Activated CD8-positive, alpha-beta memory T cell treated with anti-CD3 and anti-CD28 coated beads for 4 hours (primary cell): ENCODE measurements at regions not wholly inside any gene's neighbourhood (a gene's known extent, or its start where the extent isn't known, plus 50 kb on each side); places are given as distances from the start of the nearest gene placed in this dataset.
A peak's percentile ranks its signal among the peaks of the same experiment; 100 is the strongest.
"Not testable (repeated sequence)": the region's sequence is repeated elsewhere in the genome, so short reads cannot be mapped to it uniquely, and the experiment has no call there.

ENCODE experiments used
- DNase-seq, 2 donors: peaks; one replicate each; pipeline ENCODE4 v3.0.0-alpha.2; 2020; ENCODE audit warnings: low read depth in 2 of 2

DNA sequence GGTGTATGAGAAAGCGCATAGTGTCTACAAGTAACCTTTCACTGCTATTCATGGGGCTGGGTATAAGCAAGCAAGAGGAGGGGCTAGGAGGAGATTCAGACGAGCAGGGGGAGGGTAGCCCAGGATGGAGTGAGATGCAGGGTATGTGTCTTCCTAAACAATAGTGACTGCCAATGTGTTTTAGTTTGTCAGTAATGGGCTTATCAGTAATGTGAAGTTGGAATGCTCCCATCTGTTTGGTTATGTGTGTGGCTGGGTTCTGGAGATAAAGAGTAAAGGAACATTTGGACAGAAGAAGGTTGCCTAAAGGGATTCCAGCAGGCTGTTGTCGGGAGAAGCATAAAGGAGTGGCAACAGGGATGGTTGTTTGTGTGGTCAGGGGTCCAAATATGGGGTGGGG, 62.7 kb upstream of the EZR start:
- not testable (repeated sequence) for DNase-seq

DNA sequence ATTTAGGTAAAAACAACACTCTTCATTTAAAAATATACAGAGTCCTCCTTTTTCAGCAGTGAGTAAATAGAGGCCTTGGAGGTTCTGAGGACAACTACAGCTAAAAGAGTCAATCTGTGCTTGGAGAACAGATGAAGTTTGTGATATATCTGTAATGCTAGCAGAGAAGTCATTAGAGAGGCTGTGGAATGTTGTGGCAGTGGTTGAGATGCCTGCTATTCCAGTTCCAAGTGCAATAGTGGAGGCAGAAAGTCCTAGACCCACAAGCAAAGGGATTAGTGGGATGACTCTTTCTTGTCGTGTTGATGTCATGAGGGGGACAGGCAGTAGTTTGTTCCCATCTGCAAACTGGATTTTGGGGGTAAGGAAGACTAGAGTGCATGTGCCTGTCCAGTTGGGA, 62.1 kb upstream of the EZR start:
- DNase-seq: not testable (repeated sequence)

DNA sequence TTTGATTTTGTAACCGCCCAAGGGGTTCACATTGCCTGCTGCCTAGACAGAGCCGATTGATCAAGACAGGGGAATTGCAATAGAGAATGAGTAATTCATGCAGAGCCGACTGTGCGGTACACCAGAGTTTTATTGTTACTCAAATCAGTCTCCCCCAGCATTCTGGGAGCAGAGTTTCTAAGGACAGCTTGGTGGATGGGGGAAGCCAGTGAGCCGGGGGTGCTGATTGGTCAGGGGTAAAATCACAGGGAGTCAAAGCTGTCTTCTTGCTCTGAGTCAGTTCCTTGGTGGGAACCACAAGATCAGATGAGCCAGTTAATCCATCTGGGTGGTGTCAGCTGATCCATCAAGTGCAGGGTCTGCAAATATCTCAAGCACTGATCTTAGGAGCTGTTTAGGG, 60.0 kb upstream of the EZR start:
- DNase-seq: no peak

DNA sequence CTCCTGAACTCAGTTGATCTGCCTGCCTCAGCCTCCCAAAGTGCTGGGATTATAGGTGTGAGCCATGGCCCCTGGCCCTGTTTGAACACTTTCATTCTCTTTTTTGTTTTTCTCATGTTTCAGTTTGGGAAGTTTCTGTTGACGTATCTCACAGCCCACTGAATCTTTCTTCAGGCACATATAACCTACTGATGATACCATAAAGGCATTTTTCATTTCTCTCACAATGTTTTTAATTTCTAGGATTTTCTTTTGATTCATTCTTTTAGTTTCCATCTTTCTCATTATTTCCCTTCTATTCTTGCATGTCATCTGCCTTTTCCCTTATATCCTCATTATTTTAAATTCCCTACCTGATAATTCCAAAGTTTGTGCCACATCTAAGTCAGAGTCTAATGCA, 58.5 kb upstream of the EZR start:
- DNase-seq: no peak

DNA sequence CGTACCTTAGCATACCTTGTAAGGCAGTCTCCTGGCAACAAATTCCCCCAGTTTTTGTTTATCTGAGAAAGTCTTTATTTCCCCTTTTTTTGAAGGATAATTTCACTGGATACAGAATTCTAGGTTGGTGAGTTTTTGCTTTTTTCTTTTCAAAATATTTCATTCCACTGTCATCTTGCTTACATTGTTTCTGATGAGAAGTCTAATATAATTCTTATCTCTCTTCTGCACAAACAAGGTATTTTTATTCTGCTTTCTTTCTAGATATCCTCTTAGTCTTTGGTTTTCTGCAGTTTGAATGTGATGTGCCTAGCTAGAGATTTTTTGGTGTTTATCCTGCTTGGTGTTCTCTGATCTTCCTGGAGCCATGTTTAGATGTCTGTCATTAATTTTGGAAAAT, 57.7 kb upstream of the EZR start:
- DNase-seq: no peak

DNA sequence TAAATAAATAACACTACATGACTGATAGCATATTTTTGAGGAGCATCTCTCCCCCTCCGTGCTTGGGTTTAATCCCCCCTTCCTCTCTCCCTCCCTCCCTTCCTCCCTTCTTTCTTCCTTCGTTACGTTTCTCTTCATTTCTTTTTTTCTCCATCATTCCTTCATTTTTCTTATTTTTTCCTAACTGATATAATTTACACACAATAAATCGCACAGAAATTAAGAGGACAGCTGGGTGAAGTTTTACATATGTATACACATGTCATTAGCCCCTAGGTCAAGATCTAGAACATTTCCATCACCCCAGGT, 51.4 kb upstream of the EZR start:
- no peak for DNase-seq

DNA sequence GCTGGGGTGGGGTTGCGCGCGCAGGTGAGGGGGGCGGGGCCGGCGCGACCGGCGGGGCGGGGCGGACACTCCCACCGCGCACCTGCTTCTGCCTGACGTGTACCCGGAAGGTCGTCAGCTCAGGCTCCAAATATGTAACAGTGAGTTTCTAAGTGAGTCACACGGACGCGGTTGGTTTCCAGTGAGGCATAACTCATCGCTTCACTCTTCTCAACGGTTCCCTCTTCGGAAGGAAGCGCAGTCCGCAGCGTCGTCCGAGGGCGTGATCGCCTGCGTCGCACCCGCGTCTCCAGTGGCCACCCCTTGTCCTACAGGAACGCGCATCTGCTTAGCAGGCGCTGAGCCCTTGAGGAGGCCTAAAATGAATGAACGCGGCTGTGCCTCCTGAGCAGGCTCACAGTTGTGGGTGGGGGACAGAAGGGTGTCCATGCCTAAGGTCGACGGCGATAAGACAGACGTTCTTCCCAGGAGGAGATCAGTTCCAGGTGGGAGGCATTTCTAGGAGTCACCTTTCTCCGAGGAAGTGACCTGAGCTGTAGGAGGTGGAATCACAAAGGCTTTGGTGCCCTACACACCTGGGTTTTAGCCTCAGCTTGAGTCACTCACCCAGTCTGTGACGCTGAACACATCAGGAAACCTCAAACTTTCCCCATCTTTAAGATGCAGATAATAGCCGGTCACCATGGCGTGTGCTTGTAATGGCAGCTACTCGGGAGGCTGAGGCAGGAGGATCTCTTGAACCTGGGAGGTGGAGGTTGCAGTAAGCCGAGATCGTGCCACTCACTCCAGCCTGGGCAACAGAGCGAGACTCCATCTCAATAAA, 50.9 kb upstream of the EZR start:
- peak; percentile 37 to 94 for DNase-seq

DNA sequence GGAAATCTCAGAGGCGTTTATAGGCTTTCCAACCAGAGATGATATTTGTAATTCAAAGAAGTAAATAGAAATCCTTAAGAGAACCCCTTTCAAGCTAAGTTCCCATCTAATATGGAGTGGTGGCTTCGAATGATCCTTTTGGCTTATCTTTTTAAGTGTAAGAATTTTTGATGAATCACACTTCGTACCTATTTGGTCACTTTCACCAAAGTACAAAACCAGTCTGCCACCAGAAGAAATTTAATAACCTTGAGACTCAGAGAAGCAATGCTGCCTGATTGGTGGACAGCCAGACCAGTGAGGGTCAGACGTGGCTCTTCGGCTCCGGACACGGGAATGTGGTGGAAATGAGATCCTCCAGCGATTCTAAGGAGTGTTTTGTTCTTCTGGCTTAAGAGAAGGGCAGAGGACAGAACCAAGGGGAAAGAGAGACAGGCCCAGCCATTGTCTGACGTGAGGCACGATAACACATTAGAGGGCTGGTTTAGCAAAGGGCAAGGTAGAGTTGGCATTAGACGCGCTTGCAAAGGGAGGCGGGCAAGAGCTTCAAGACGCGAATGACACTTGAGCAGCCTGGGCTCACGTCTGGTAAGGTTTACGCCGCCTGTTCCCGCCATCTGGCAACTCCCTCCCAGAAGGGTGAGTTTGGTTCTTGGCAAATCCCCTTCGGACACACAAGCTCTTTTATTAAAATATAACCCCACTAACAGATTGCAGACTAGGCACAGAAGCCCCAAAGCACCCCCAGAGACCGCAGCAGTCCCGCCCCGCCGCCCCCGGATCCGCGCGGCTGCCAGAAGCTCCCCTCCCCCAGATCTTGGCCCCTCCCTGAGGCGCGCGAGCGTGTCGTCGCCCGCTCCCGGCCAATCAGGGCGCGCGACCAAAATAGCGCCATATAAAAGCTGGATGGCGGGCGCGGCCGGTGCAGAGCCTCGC, 50.0 kb upstream of the EZR start:
- peak in 1 of 2 donors; percentile 94 for DNase-seq
